Esophagus muscularis mucosa (tissue), 4 donors: ENCODE measurements at regions not wholly inside any gene's neighbourhood (a gene's known extent, or its start where the extent isn't known, plus 50 kb on each side); places are given as distances from the start of the nearest gene placed in this dataset.

Experiments used
- CTCF ChIP-seq, 3 experiments: fragments of 200-600 bp in 2 of 3; fragments of 450-650 bp in 1 of 3; sonication (generic) in 2 of 3; IDR thresholded peaks; one replicate each; pipeline ENCODE4 v1.5.1; 2017 to 2019; ENCODE audit warnings: antibody characterized with exemption in 3 of 3, mild to moderate bottlenecking in 2 of 3, moderate library complexity in 1 of 3
- EP300 ChIP-seq: sonication (generic); formaldehyde crosslinking; IDR thresholded peaks from one replicate; pipeline ENCODE4 v1.6.1; 2017; ENCODE audit warnings: antibody characterized with exemption
- POLR2A ChIP-seq: fragments of 450-650 bp; IDR thresholded peaks from one replicate; pipeline ENCODE4 v1.6.1; 2017; ENCODE audit warnings: antibody characterized with exemption, moderate library complexity, mild to moderate bottlenecking, low read depth
- POLR2AphosphoS5 ChIP-seq, 2 donors: sonication (generic); formaldehyde crosslinking; IDR thresholded peaks; one replicate each; pipeline ENCODE4 v1.6.1; 2017; ENCODE audit warnings: antibody characterized with exemption in 2 of 2

GRCh38 chr3:66615643-66616301 lies 115.0 kb upstream of the LRIG1 start:
- no peak for TF ChIP-seq CTCF (IDR thresholded peaks at IDR 0.05)
- no peak for TF ChIP-seq POLR2A
- TF ChIP-seq POLR2AphosphoS5 (IDR thresholded peaks at IDR 0.05): peak in 1 of 2 donors; percentile 11
- TF ChIP-seq EP300: no peak
